SK-N-SH (cell line): ENCODE measurements at regions not wholly inside any gene's neighbourhood (a gene's known extent, or its start where the extent isn't known, plus 50 kb on each side); places are given as distances from the start of the nearest gene placed in this dataset.

ENCODE experiments used
- CTCF ChIA-PET: fragments of 300-600, 350-600 bp; formaldehyde crosslinking; extraction: SDS; loops from one replicate; lab custom pipeline; 2021; lab: Yijun Ruan, JAX
- POLR2A ChIA-PET: fragments of 350-600 bp; sonication (Branson Sonifier 250); formaldehyde crosslinking; extraction: SDS; loops from one replicate; lab custom pipeline; 2020; ENCODE audit warnings: antibody characterized with exemption, inconsistent platforms; lab: Yijun Ruan, JAX
- DNase-seq: peaks from one replicate; pipeline ENCODE4 v3.0.0; 2012
- H2AFZ ChIP-seq: fragments of 200-600 bp; sonication (generic); 2 replicates; pipeline ENCODE4 v1.8.1; 2016; ENCODE audit warnings: antibody characterized with exemption, mild to moderate bottlenecking, low read depth
- H3F3A ChIP-seq: fragments of 200-600 bp; sonication (generic); replicated peaks from 2 replicates; pipeline ENCODE3; 2016; ENCODE audit warnings: antibody characterized with exemption, mild to moderate bottlenecking; ENCODE audit not compliant: insufficient read depth
- H3K27ac ChIP-seq, 2 experiments: fragments of 200-500 bp in 1 of 2; fragments of 200-600 bp in 1 of 2; sonication (Bioruptor generic) in 1 of 2; sonication (generic), shearing (Covaris generic) in 1 of 2; 2 replicates each; pipeline versions ENCODE4 v1.5.1 to v1.6.1; 2014 to 2016; ENCODE audit warnings: low read depth in 2 of 2, inconsistent platforms in 1 of 2, low read length in 1 of 2, mild to moderate bottlenecking in 1 of 2, mixed read lengths in 1 of 2
- H3K27me3 ChIP-seq: fragments of 200-600 bp; sonication (generic), shearing (Covaris generic); 2 replicates; pipeline ENCODE4 v1.6.1; 2016; ENCODE audit warnings: mixed run types; ENCODE audit not compliant: insufficient read depth
- H3K36me3 ChIP-seq, 2 experiments: fragments of 200-500 bp in 1 of 2; fragments of 200-600 bp in 1 of 2; sonication (Bioruptor generic) in 1 of 2; sonication (generic) in 1 of 2; replicated peaks in 1 of 2; 2 replicates each; pipeline versions ENCODE3 to v1.5.1; 2014 to 2016; ENCODE audit warnings: low read length in 1 of 2, mild to moderate bottlenecking in 1 of 2; ENCODE audit not compliant: insufficient read depth in 2 of 2, control insufficient read depth in 1 of 2
- H3K4me1 ChIP-seq, 2 experiments: fragments of 200-500 bp in 1 of 2; fragments of 200-600 bp in 1 of 2; sonication (Bioruptor generic) in 1 of 2; sonication (generic), shearing (Covaris generic) in 1 of 2; 2 replicates each; pipeline versions ENCODE4 v1.5.1 to v1.6.1; 2014 to 2016; ENCODE audit warnings: low read depth in 1 of 2, low read length in 1 of 2, mixed run types in 1 of 2; ENCODE audit not compliant: insufficient read depth in 2 of 2, control insufficient read depth in 1 of 2
- H3K4me2 ChIP-seq: fragments of 200-600 bp; sonication (generic), shearing (Covaris generic); 2 replicates; pipeline ENCODE4 v1.6.1; 2017; ENCODE audit warnings: mixed run types
- H3K4me3 ChIP-seq, 2 experiments: fragments of 200-500 bp in 1 of 2; fragments of 200-600 bp in 1 of 2; sonication (Bioruptor generic) in 1 of 2; sonication (generic), shearing (Covaris generic) in 1 of 2; 2 replicates each; pipeline versions ENCODE4 v1.5.1 to v1.8.1; 2014 to 2016; ENCODE audit warnings: low read depth in 2 of 2, inconsistent platforms in 1 of 2, low read length in 1 of 2, mild to moderate bottlenecking in 1 of 2, mixed read lengths in 1 of 2, moderate library complexity in 1 of 2
- H3K79me2 ChIP-seq: fragments of 200-600 bp; sonication (generic); 2 replicates; pipeline ENCODE4 v1.8.1; 2017; ENCODE audit warnings: mild to moderate bottlenecking; ENCODE audit not compliant: insufficient read depth
- H3K9ac ChIP-seq: fragments of 200-600 bp; sonication (generic); 2 replicates; pipeline ENCODE4 v1.6.1; 2017; ENCODE audit warnings: mixed run types
- H3K9me2 ChIP-seq: fragments of 200-600 bp; sonication (generic); 2 replicates; pipeline ENCODE4 v1.6.1; 2017; ENCODE audit warnings: mixed run types
- H3K9me3 ChIP-seq: fragments of 200-600 bp; sonication (generic); 2 replicates; pipeline ENCODE4 v1.6.1; 2017; ENCODE audit warnings: mixed run types, mild to moderate bottlenecking, moderate library complexity
- H4K20me1 ChIP-seq: fragments of 200-600 bp; sonication (generic); 2 replicates; pipeline ENCODE4 v1.6.1; 2017; ENCODE audit warnings: mild to moderate bottlenecking, mixed run types; ENCODE audit not compliant: insufficient read depth
- CHD2 ChIP-seq: fragments of 150-350 bp; IDR thresholded peaks from 2 replicates; pipeline ENCODE4 v1.6.1; 2018; ENCODE audit warnings: low read length; ENCODE audit not compliant: partially characterized antibody
- CTCF ChIP-seq: fragments of 200-600 bp; sonication (generic); IDR thresholded peaks from 2 replicates; pipeline ENCODE4 v1.6.1; 2017; ENCODE audit warnings: antibody characterized with exemption, mild to moderate bottlenecking, moderate library complexity
- EP300 ChIP-seq, 2 experiments: IDR thresholded peaks; 2 replicates each; pipeline versions ENCODE4 v1.4.0 to v1.6.1; 2012; ENCODE audit warnings: borderline replicate concordance in 1 of 2, low read depth in 1 of 2, low read length in 1 of 2
- EZH2phosphoT487 ChIP-seq: fragments of 200-600 bp; sonication (generic); IDR thresholded peaks from 2 replicates; pipeline ENCODE4 v1.6.1; 2017; ENCODE audit warnings: low read depth, mixed run types, mild to moderate bottlenecking, antibody characterized with exemption, moderate library complexity, borderline replicate concordance
- FOXJ3 ChIP-seq: sonication (generic); formaldehyde crosslinking; IDR thresholded peaks from 2 replicates; pipeline ENCODE4 v1.5.1; 2020; ENCODE audit warnings: mild to moderate bottlenecking, missing genetic modification reagents
- JUND ChIP-seq: IDR thresholded peaks from 2 replicates; pipeline ENCODE4 v1.4.0; 2012
- NFIC ChIP-seq: IDR thresholded peaks from 2 replicates; pipeline ENCODE4 v1.4.0; 2012; ENCODE audit warnings: borderline replicate concordance
- RAD21 ChIP-seq: IDR thresholded peaks from 2 replicates; pipeline ENCODE4 v1.6.1; 2012; ENCODE audit warnings: mild to moderate bottlenecking, low read length
- TAF1 ChIP-seq: IDR thresholded peaks from 2 replicates; pipeline ENCODE4 v1.6.1; 2012; ENCODE audit warnings: low read depth, mild to moderate bottlenecking, low read length, moderate library complexity, borderline replicate concordance
- YY1 ChIP-seq: IDR thresholded peaks from 2 replicates; pipeline ENCODE4 v1.4.0; 2012; ENCODE audit warnings: low read depth, mild to moderate bottlenecking
- WGBS: methylation state at CpG from one replicate; pipeline ENCODE4 v1.1.6; 2017; ENCODE audit warnings: low lambda C conversion rate; 5-methylcytosine and 5-hydroxymethylcytosine counted together
- TF ChIP-seq, protein P1 (sequence below): IDR thresholded peaks from 2 replicates; pipeline ENCODE4 v1.4.0; 2012; ENCODE audit warnings: low read depth, borderline replicate concordance
- TF ChIP-seq, protein P2 (sequence below): IDR thresholded peaks from 2 replicates; pipeline ENCODE4 v1.6.1; 2012; ENCODE audit warnings: mild to moderate bottlenecking, low read depth, low read length, moderate library complexity

DNA sequence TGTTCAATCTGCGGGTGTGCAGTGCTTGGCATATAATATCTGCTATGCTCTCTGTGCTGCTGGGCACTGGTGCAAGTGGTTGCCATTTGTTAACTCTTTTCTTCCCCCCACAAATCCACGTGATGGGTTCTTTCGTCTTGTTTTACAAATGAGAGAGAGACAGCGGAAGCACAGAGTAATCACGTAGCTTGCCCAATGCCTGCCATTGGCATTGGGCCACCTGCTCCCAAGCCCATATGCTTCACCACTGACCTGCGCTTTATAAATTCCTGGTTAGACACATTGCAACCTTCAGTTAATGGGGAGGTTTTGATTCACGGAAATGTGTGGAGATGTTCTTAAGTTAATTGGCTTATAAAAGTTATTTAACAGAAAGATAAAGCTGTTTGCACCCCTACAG is 194.8 kb upstream of the ADAMTS16 start:
- no peaks in the 10 kb centered on the region for H3F3A ChIP-seq
- no peaks in the 10 kb centered on the region for H3K36me3 ChIP-seq
- H2AFZ ChIP-seq: no peak overlapping the region
- 45% methylated on average over 7 of the region's 7 CpGs for WGBS
- no peaks in the 10 kb centered on the region; a peak in 1 of 4 replicates for H3K4me1 ChIP-seq
- no peak for DNase-seq
- H3K9me3 ChIP-seq: no peaks in the 10 kb centered on the region
- H3K9me2 ChIP-seq: no peaks in the 10 kb centered on the region
- ChIA-PET CTCF (interaction anchor here (1.0 to 1.2 kb wide), 3 partner anchors 42 to 66 kb away, joined by 3 to 4 read pairs (median 3); no protein-coding TSS in a partner anchor), POLR2A (no interaction called here)
- no peak for TF ChIP-seq YY1
- TF ChIP-seq, protein P1, sequence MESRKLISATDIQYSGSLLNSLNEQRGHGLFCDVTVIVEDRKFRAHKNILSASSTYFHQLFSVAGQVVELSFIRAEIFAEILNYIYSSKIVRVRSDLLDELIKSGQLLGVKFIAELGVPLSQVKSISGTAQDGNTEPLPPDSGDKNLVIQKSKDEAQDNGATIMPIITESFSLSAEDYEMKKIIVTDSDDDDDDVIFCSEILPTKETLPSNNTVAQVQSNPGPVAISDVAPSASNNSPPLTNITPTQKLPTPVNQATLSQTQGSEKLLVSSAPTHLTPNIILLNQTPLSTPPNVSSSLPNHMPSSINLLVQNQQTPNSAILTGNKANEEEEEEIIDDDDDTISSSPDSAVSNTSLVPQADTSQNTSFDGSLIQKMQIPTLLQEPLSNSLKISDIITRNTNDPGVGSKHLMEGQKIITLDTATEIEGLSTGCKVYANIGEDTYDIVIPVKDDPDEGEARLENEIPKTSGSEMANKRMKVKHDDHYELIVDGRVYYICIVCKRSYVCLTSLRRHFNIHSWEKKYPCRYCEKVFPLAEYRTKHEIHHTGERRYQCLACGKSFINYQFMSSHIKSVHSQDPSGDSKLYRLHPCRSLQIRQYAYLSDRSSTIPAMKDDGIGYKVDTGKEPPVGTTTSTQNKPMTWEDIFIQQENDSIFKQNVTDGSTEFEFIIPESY: no peak
- TF ChIP-seq RAD21: no peak
- TF ChIP-seq JUND: no peak
- H3K4me3 ChIP-seq: no peak overlapping the region
- no peaks in the 10 kb centered on the region for H3K27me3 ChIP-seq
- H3K79me2 ChIP-seq: no peaks in the 10 kb centered on the region
- no peaks in the 10 kb centered on the region for H4K20me1 ChIP-seq
- no peak overlapping the region for H3K4me2 ChIP-seq
- H3K27ac ChIP-seq: no peak overlapping the region
- H3K9ac ChIP-seq: no peak overlapping the region

- 13% methylated on average over 1 of the region's 1 CpG for WGBS
- Histone ChIP-seq H3K9me3 (no peaks in the 10 kb centered on the region), H3K79me2 (no peaks in the 10 kb centered on the region), H3K4me2 (no peak overlapping the region), H2AFZ (no peak overlapping the region), H3K9ac (no peak overlapping the region), H3K4me1 (no peaks in the 10 kb centered on the region; a peak in 1 of 4 replicates), H3K9me2 (no peaks in the 10 kb centered on the region), H3K36me3 (no peaks in the 10 kb centered on the region), H3F3A (no peaks in the 10 kb centered on the region), H3K27ac (no peak overlapping the region), H4K20me1 (no peaks in the 10 kb centered on the region)
- no peak for DNase-seq
- ChIA-PET POLR2A (no interaction called here), CTCF (interaction anchor here (1.3 kb wide), 1 partner anchor 67 kb away, joined by 5 read pairs; no protein-coding TSS in a partner anchor)
- TF ChIP-seq EZH2phosphoT487 (no peak), CTCF (no peak), FOXJ3 (no peak), JUND (no peak), NFIC (no peak), CHD2 (no peak), EP300 (IDR thresholded peaks at IDR 0.05; ENCODE audit: borderline replicate concordance in 1 of 2, low read depth in 1 of 2, low read length in 1 of 2) (no peak), YY1 (no peak), TAF1 (no peak)
- TF ChIP-seq, protein P2, sequence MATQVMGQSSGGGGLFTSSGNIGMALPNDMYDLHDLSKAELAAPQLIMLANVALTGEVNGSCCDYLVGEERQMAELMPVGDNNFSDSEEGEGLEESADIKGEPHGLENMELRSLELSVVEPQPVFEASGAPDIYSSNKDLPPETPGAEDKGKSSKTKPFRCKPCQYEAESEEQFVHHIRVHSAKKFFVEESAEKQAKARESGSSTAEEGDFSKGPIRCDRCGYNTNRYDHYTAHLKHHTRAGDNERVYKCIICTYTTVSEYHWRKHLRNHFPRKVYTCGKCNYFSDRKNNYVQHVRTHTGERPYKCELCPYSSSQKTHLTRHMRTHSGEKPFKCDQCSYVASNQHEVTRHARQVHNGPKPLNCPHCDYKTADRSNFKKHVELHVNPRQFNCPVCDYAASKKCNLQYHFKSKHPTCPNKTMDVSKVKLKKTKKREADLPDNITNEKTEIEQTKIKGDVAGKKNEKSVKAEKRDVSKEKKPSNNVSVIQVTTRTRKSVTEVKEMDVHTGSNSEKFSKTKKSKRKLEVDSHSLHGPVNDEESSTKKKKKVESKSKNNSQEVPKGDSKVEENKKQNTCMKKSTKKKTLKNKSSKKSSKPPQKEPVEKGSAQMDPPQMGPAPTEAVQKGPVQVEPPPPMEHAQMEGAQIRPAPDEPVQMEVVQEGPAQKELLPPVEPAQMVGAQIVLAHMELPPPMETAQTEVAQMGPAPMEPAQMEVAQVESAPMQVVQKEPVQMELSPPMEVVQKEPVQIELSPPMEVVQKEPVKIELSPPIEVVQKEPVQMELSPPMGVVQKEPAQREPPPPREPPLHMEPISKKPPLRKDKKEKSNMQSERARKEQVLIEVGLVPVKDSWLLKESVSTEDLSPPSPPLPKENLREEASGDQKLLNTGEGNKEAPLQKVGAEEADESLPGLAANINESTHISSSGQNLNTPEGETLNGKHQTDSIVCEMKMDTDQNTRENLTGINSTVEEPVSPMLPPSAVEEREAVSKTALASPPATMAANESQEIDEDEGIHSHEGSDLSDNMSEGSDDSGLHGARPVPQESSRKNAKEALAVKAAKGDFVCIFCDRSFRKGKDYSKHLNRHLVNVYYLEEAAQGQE: no peak
- TF ChIP-seq, all 33 proteins: peak for 0
- Histone ChIP-seq H3K4me3 (no peak overlapping the region), H3K27me3 (no peaks in the 10 kb centered on the region)
Observed at GRCh38 chr5:4947106-4947505, 193.0 kb upstream of the ADAMTS16 start.
